NT2/D1 (cell line): ENCODE measurements at regions not wholly inside any gene's neighbourhood (a gene's known extent, or its start where the extent isn't known, plus 50 kb on each side); places are given as distances from the start of the nearest gene placed in this dataset.

ENCODE experiments used
- YY1 ChIP-seq: IDR thresholded peaks from 2 replicates; pipeline ENCODE4 v1.6.1; 2011; ENCODE audit not compliant: insufficient read length, insufficient read depth
- ZNF274 ChIP-seq: IDR thresholded peaks from 2 replicates; pipeline ENCODE4 v1.6.1; 2011; ENCODE audit warnings: mild to moderate bottlenecking, low read depth, low read length

DNA sequence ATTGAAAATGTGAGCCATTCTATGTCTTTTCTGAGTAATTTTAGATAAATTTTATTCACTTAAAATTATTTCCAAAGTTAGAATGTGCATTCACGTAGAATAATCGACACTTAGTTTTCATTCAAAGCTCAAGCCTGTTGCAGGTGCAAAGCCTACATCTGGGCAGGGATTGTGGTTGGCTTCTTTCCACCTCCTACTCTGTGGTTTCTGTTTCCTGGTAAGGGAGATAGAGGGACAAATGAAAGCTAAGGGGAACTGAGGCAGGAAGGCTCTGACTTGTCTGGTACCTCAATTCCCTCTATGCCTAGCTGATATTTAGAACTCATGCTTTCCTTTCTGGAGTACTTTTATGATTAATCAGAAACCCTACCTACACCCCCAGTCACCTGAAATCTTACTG is 251.2 kb upstream of the DPYD start:
- TF ChIP-seq YY1, result no peak
- no peak for TF ChIP-seq ZNF274
